ENCODE measurements at regions not wholly inside any gene's neighbourhood (a gene's known extent, or its start where the extent isn't known, plus 50 kb on each side); places are given as distances from the start of the nearest gene placed in this dataset.

DNA sequence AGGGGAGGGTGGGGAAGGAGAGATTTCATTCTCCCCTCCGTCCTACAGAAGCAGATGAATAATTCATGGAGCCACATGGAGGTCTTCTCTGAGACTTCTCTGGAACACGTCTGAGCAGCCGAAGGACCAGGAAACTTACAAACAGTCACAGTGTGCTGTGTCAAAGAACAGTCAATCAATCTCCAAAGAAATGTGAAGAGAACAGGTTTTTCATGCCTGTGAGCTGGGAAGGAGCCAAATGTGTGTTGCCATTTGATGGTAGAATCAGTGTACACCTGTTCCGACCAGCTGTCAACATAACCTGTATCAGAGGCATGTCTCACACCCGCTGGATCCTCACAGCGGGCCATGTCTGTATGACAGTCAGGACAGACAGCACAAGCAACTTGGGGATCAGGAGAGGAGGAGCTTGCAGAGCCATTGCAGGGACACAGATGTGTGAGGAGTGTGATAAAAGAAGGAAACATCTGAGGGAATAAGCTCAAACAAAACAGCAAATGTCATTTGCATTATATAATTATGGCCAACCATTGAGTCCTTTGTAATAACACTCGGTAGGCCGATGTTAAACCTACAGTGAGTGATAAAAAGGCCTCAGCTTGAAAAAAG, 298.5 kb downstream of the EN1 start:
- TF ChIP-seq, protein P1, sequence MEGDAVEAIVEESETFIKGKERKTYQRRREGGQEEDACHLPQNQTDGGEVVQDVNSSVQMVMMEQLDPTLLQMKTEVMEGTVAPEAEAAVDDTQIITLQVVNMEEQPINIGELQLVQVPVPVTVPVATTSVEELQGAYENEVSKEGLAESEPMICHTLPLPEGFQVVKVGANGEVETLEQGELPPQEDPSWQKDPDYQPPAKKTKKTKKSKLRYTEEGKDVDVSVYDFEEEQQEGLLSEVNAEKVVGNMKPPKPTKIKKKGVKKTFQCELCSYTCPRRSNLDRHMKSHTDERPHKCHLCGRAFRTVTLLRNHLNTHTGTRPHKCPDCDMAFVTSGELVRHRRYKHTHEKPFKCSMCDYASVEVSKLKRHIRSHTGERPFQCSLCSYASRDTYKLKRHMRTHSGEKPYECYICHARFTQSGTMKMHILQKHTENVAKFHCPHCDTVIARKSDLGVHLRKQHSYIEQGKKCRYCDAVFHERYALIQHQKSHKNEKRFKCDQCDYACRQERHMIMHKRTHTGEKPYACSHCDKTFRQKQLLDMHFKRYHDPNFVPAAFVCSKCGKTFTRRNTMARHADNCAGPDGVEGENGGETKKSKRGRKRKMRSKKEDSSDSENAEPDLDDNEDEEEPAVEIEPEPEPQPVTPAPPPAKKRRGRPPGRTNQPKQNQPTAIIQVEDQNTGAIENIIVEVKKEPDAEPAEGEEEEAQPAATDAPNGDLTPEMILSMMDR (IDR thresholded peaks at IDR 0.05): no peak
- no peak for TF ChIP-seq POLR2A (IDR thresholded peaks at IDR 0.05)
